GM23338 (cell line): ENCODE measurements at regions not wholly inside any gene's neighbourhood (a gene's known extent, or its start where the extent isn't known, plus 50 kb on each side); places are given as distances from the start of the nearest gene placed in this dataset.

ENCODE experiments used
- CREB1 ChIP-seq: fragments of 250-450 bp; sonication (Bioruptor Pico); IDR thresholded peaks from 2 replicates; pipeline ENCODE4 v1.5.0; 2020; ENCODE audit warnings: low read depth, mild to moderate bottlenecking, moderate library complexity
- CTCF ChIP-seq, 2 experiments: fragments of 200-600 bp in 1 of 2; sonication (generic) in 1 of 2; conservative IDR thresholded peaks; 2 replicates each; pipeline versions ENCODE4 v1.5.1 to v1.6.1; 2016 to 2017; ENCODE audit warnings: antibody characterized with exemption in 2 of 2, low read depth in 2 of 2, mild to moderate bottlenecking in 2 of 2, moderate library complexity in 1 of 2
- EZH2 ChIP-seq: fragments of 200-600 bp; sonication (generic); IDR thresholded peaks from one replicate; pipeline ENCODE4 v1.8.0; 2017; ENCODE audit warnings: antibody characterized with exemption, mild to moderate bottlenecking, low read depth; ENCODE audit not compliant: unreplicated experiment
- EZH2phosphoT487 ChIP-seq: fragments of 200-600 bp; sonication (generic); IDR thresholded peaks from one replicate; pipeline ENCODE4 v1.8.1; 2018; ENCODE audit warnings: antibody characterized with exemption; ENCODE audit not compliant: unreplicated experiment
- POLR2AphosphoS5 ChIP-seq: IDR thresholded peaks from 2 replicates; pipeline ENCODE4 v1.6.1; 2016; ENCODE audit warnings: antibody characterized with exemption, low read depth

DNA sequence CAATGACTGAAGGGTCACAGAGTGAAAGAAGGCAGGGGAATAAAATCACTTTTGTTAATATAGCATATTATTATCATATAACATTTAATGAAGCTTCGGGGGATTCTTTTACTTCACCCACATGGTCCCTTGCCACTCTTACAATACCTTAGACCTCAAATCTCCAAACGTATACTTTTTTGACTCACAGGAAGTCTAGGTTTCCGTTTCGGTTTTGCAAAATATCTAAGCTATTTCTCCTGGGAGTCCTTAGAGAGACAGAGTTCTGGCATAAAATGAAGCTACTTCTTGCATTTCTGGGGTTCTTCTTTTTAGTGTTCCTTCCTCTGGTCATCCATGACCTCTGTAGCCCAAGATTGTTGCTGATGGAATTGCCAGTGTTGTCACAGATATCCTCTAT is 590.5 kb upstream of the ATP2B1 start:
- TF ChIP-seq CTCF (conservative IDR thresholded peaks at IDR 0.05; ENCODE audit: low read depth in 2 of 2) (no peak), EZH2 (no peak), EZH2phosphoT487 (no peak), POLR2AphosphoS5 (no peak), CREB1 (CRISPR knock-in tag) (no peak)
